ENCODE measurements at regions not wholly inside any gene's neighbourhood (a gene's known extent, or its start where the extent isn't known, plus 50 kb on each side); places are given as distances from the start of the nearest gene placed in this dataset.

DNA sequence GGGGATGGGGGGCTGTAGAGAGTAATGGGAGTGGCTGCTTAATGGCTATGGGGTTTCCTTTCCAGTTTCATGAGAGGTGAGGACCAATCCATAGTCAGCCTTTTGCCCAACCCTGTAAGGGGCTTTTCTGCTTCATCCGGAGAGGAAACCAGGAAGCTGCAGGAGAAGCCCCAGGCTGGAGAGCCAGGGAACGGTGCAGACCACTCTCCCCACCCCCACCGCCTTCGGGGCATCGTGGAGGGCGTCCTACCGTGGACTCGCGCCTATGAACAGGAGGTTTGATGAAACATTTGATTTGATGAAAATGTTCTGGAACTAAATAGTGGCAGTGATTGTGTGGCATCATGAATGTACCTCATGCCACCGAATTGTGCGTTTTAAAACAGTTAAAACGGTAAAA, 204.3 kb upstream of the DIO3 start:
- TF ChIP-seq, protein P1, sequence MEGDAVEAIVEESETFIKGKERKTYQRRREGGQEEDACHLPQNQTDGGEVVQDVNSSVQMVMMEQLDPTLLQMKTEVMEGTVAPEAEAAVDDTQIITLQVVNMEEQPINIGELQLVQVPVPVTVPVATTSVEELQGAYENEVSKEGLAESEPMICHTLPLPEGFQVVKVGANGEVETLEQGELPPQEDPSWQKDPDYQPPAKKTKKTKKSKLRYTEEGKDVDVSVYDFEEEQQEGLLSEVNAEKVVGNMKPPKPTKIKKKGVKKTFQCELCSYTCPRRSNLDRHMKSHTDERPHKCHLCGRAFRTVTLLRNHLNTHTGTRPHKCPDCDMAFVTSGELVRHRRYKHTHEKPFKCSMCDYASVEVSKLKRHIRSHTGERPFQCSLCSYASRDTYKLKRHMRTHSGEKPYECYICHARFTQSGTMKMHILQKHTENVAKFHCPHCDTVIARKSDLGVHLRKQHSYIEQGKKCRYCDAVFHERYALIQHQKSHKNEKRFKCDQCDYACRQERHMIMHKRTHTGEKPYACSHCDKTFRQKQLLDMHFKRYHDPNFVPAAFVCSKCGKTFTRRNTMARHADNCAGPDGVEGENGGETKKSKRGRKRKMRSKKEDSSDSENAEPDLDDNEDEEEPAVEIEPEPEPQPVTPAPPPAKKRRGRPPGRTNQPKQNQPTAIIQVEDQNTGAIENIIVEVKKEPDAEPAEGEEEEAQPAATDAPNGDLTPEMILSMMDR (conservative IDR thresholded peaks at IDR 0.05; ENCODE audit: low read length), result no peak
- no peak for TF ChIP-seq EZH2phosphoT487 (IDR thresholded peaks at IDR 0.05; ENCODE audit: borderline replicate concordance, low read depth, low read length)

All from OCI-LY7 (cell line).